MCF 10A (cell line): ENCODE measurements at regions not wholly inside any gene's neighbourhood (a gene's known extent, or its start where the extent isn't known, plus 50 kb on each side); places are given as distances from the start of the nearest gene placed in this dataset.
A peak's percentile ranks its signal among the peaks of the same experiment; 100 is the strongest.

Experiments
- BruUV-seq: library from RNA; stranded (reverse); fragments of 400-500 nt; replicated peaks from 2 replicates; lab custom pipeline; 2021; lab: Mats Ljungman, UMichigan
- CTCF ChIA-PET: fragments of 300-600 bp; sonication (Branson Sonifier 250); formaldehyde crosslinking; extraction: SDS; loops from one replicate; lab custom pipeline; 2021; ENCODE audit warnings: antibody characterized with exemption, inconsistent platforms; lab: Yijun Ruan, JAX
- POLR2A ChIA-PET: fragments of 300-600, 350-650 bp; sonication (Branson Sonifier 250); formaldehyde crosslinking; extraction: SDS; loops from one replicate; lab custom pipeline; 2020; ENCODE audit warnings: antibody characterized with exemption, inconsistent platforms; lab: Yijun Ruan, JAX
- DNase-seq: peaks from one replicate; pipeline ENCODE4 v3.0.0-alpha.2; 2018; ENCODE audit not compliant: unreplicated experiment
- H3K27ac Mint-ChIP-seq: one replicate; pipeline ENCODE4 v1.8.0; 2022; ENCODE audit warnings: mild to moderate bottlenecking, low read depth, mixed read lengths; ENCODE audit not compliant: unreplicated experiment
- H3K27me3 Mint-ChIP-seq: one replicate; pipeline ENCODE4 v1.8.0; 2022; ENCODE audit warnings: mixed read lengths; ENCODE audit not compliant: insufficient read depth, unreplicated experiment
- H3K36me3 Mint-ChIP-seq: one replicate; pipeline ENCODE4 v1.8.0; 2022; ENCODE audit warnings: mild to moderate bottlenecking, moderate library complexity, mixed read lengths; ENCODE audit not compliant: insufficient read depth, unreplicated experiment
- H3K4me1 Mint-ChIP-seq: one replicate; pipeline ENCODE4 v1.8.0; 2022; ENCODE audit warnings: mixed read lengths; ENCODE audit not compliant: insufficient read depth, unreplicated experiment
- H3K4me3 Mint-ChIP-seq: one replicate; pipeline ENCODE4 v1.8.0; 2022; ENCODE audit warnings: mild to moderate bottlenecking, moderate library complexity, mixed read lengths; ENCODE audit not compliant: unreplicated experiment
- H3K9me3 Mint-ChIP-seq: one replicate; pipeline ENCODE4 v1.8.0; 2022; ENCODE audit warnings: mixed read lengths; ENCODE audit not compliant: unreplicated experiment
- intact Hi-C: fragments of 100-400 bp; cut with micrococcal nuclease; formaldehyde crosslinking; loops from 2 replicates; pipeline ENCODE4 v1.14.1; 2022
- TF ChIP-seq, protein P1 (sequence below): fragments of 200-600 bp; IDR thresholded peaks from one replicate; pipeline ENCODE4 v1.8.0; 2022; ENCODE audit warnings: antibody characterized with exemption, mild to moderate bottlenecking; ENCODE audit not compliant: unreplicated experiment

DNA sequence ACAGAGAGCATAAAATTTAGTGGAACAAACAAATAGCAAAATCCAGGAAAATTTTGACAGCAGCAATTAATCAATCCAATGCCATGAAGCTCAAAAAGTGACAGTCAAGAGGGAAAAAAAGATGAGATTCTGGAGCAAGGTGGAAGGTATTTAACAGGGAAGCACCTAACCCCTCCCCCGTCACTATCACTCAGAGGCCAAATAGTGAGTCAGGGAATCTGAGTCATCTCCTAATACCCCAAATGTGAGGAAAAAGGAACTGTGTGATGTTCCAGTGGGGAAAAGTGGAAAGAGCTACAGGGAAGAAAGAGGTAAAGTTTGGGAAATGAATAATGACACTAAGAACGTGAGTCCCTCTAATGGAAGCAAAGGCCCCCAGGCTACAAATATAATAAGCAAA lies 113.2 kb upstream of the PHF14 start:
- H3K27ac Mint-ChIP-seq: no peak overlapping the region
- CTCF ChIA-PET: interaction anchor here (0.6 to 1.1 kb wide), 3 partner anchors 9 to 626 kb away, joined by 3 to 4 read pairs (median 3); no protein-coding TSS in a partner anchor
- H3K36me3 Mint-ChIP-seq: no peaks in the 10 kb centered on the region
- peak; percentile 58 for DNase-seq
- POLR2A ChIA-PET: no interaction called here
- peaks cover 7% of the 10 kb centered on the region for H3K4me1 Mint-ChIP-seq
- H3K27me3 Mint-ChIP-seq: no peaks in the 10 kb centered on the region
- no peaks in the 10 kb centered on the region for H3K9me3 Mint-ChIP-seq
- intact Hi-C loops: no loop called here
- no peak overlapping the region for H3K4me3 Mint-ChIP-seq
- TF ChIP-seq, protein P1, sequence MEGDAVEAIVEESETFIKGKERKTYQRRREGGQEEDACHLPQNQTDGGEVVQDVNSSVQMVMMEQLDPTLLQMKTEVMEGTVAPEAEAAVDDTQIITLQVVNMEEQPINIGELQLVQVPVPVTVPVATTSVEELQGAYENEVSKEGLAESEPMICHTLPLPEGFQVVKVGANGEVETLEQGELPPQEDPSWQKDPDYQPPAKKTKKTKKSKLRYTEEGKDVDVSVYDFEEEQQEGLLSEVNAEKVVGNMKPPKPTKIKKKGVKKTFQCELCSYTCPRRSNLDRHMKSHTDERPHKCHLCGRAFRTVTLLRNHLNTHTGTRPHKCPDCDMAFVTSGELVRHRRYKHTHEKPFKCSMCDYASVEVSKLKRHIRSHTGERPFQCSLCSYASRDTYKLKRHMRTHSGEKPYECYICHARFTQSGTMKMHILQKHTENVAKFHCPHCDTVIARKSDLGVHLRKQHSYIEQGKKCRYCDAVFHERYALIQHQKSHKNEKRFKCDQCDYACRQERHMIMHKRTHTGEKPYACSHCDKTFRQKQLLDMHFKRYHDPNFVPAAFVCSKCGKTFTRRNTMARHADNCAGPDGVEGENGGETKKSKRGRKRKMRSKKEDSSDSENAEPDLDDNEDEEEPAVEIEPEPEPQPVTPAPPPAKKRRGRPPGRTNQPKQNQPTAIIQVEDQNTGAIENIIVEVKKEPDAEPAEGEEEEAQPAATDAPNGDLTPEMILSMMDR: no peak
- no TSS peak for BruUV-seq

GRCh38 chr7:10863476-10863875 lies 110.2 kb upstream of the PHF14 start:
- Mint-ChIP-seq H3K36me3 (no peaks in the 10 kb centered on the region), H3K27me3 (no peaks in the 10 kb centered on the region), H3K9me3 (no peaks in the 10 kb centered on the region), H3K27ac (no peak overlapping the region), H3K4me1 (peaks cover 7% of the 10 kb centered on the region), H3K4me3 (no peak overlapping the region)
- TF ChIP-seq, protein P1: no peak
- POLR2A ChIA-PET: interaction anchor here (0.8 kb wide), 1 partner anchor 15 kb away, joined by 3 read pairs; no protein-coding TSS in a partner anchor
- no TSS peak for BruUV-seq
- CTCF ChIA-PET: no interaction called here
- intact Hi-C loops: no loop called here
- DNase-seq: no peak

GRCh38 chr7:10874666-10875065 lies 99.0 kb upstream of the PHF14 start:
- no TSS peak for BruUV-seq
- Mint-ChIP-seq H3K4me3 (no peak overlapping the region), H3K36me3 (no peaks in the 10 kb centered on the region), H3K9me3 (peaks cover 8% of the 10 kb centered on the region), H3K27me3 (no peaks in the 10 kb centered on the region), H3K4me1 (no peaks in the 10 kb centered on the region), H3K27ac (no peak overlapping the region)
- ChIA-PET CTCF (interaction anchor here (1.0 kb wide), 1 partner anchor 166 kb away, joined by 3 read pairs; no protein-coding TSS in a partner anchor), POLR2A (no interaction called here)
- intact Hi-C loops: no loop called here
- DNase-seq: no peak
- TF ChIP-seq, protein P1: no peak

DNA sequence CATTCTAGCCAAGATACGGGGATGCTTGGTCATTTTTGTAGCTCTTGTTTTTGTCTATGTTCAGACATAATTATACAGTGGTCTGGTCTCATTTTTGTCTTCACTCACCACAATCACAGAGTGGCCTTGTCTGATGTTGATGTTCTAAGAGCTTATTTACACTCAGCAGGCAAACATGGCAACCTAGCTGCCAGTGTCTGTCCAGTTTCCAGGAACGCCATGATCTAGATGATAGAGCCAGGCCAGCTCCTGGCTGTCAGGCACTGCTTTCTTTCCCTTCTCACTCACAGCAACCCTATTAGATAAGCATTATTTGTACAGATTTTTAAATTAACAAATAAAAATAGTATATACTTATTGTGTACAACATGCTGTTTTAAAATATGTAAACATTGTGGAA lies 98.6 kb upstream of the PHF14 start:
- BruUV-seq: no TSS peak
- ChIA-PET CTCF (no interaction called here), POLR2A (no interaction called here)
- intact Hi-C loops: no loop called here
- Mint-ChIP-seq H3K36me3 (no peaks in the 10 kb centered on the region), H3K4me1 (no peaks in the 10 kb centered on the region), H3K4me3 (no peak overlapping the region), H3K27me3 (no peaks in the 10 kb centered on the region), H3K27ac (no peak overlapping the region), H3K9me3 (peaks cover 8% of the 10 kb centered on the region)
- no peak for DNase-seq
- TF ChIP-seq, protein P1: no peak
